ENCODE measurements at regions not wholly inside any gene's neighbourhood (a gene's known extent, or its start where the extent isn't known, plus 50 kb on each side); places are given as distances from the start of the nearest gene placed in this dataset.

DNA sequence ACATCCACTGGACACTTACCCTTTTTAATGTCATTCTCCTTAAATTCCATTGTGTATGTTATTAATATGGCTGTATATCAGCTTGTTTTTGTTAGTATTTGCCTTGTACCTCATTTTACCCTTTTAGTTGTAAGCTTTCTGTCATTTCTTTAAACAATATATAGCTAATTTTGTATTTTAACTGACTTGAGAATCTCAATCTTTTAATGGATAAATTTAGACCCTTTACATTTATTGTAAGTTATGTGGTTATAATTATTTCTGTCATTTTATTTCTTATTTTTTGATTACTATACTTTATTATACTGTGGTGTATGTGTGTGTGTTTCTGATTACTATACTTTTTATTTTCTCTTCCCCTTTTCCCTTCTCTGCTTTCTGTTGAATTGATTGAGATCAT lies 159.0 kb upstream of the LHX5 start:
- Histone ChIP-seq H3K4me1 (ENCODE audit: control insufficient read depth, low read depth, low read length) (no peaks in the 10 kb centered on the region), H3K9ac (ENCODE audit: low read length) (no peak overlapping the region), H3K27me3 (ENCODE audit: control insufficient read depth, insufficient read depth, low read length) (no peaks in the 10 kb centered on the region), H3K27ac (ENCODE audit: low read length) (no peak overlapping the region), H3K9me3 (ENCODE audit: control insufficient read depth, low read depth, low read length) (peaks cover 3% of the 10 kb centered on the region), H3K4me3 (ENCODE audit: low read length) (no peak overlapping the region), H3K36me3 (ENCODE audit: control insufficient read depth, low read depth, low read length) (no peaks in the 10 kb centered on the region)

DNA sequence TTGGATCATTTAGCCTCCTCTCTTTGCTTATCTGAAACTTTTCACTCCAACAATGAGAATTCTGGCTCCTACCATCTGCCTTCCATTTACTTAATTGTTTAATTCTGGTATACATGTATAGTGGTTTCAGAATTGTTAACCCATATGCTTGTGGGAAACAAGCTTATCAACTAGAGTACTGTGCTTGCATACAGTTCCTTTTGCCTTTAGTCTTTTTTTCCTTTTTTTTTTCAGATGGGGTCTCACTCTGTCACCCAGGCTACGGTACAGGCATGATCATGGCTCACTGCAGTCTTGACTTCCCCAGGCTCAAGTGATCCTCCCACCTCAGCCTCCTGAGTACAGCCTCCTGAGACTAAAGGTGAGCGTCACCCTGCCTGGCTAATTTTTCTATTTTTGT lies 153.8 kb upstream of the LHX5 start:
- H3K36me3 ChIP-seq (ENCODE audit: control insufficient read depth, low read depth, low read length): no peaks in the 10 kb centered on the region
- H3K4me3 ChIP-seq (ENCODE audit: low read length): no peak overlapping the region
- peaks cover 4% of the 10 kb centered on the region for H3K9me3 ChIP-seq (ENCODE audit: control insufficient read depth, low read depth, low read length)
- H3K27me3 ChIP-seq (ENCODE audit: control insufficient read depth, insufficient read depth, low read length): no peaks in the 10 kb centered on the region
- H3K9ac ChIP-seq (ENCODE audit: low read length): no peak overlapping the region
- no peak overlapping the region for H3K27ac ChIP-seq (ENCODE audit: low read length)
- no peaks in the 10 kb centered on the region for H3K4me1 ChIP-seq (ENCODE audit: control insufficient read depth, low read depth, low read length)

DNA sequence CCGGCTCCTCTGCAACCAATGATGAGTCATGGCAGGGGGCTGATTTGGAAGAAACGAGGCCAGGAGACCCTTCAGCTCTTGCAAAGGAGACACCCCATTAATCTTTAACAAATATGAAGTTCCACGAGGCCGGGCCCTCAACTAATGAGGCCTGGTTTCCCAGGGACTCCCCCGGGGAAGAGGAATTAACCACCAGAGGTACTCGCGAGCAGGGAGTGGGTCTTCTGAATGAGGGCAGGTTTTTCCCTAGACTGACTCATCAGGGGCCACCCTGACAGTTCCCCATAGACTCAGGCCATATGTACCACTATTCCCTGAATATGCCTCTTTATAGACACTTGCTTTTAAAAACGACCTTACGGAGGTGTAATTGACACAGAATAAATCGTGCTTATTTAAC lies 150.7 kb upstream of the LHX5 start:
- Histone ChIP-seq H3K27ac (ENCODE audit: low read length) (no peak overlapping the region), H3K9ac (ENCODE audit: low read length) (no peak overlapping the region), H3K4me1 (ENCODE audit: control insufficient read depth, low read depth, low read length) (no peaks in the 10 kb centered on the region), H3K27me3 (ENCODE audit: control insufficient read depth, insufficient read depth, low read length) (no peaks in the 10 kb centered on the region), H3K36me3 (ENCODE audit: control insufficient read depth, low read depth, low read length) (no peaks in the 10 kb centered on the region), H3K9me3 (ENCODE audit: control insufficient read depth, low read depth, low read length) (peaks cover 4% of the 10 kb centered on the region), H3K4me3 (ENCODE audit: low read length) (no peak overlapping the region)

DNA sequence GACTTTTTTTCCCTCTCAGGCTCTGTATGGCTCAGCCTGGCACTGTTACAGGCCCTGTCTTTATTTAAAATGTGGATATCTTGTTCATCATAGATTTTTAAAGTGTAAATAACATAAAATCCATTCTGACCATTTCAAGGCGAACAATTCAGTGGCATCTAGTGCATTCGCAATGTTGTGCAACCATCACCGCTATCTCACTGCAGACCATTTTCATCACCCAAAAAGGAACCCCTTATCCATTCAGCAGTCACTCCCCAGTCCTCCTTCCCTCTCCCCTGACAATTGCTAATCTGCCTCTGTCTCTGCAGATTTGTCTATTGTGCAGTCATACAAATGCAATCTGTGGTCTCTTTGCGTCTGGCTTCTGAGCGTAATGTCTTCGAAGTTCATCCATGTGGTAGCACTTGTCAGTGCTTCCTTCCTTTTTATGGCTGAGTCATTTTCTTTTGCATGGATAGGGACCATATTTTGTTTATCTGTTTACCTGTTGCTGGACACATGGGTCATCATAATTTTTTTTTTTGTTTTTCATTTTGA lies 148.8 kb upstream of the LHX5 start:
- H3K9ac ChIP-seq (ENCODE audit: low read length): no peak overlapping the region
- H3K4me3 ChIP-seq (ENCODE audit: low read length): no peak overlapping the region
- H3K9me3 ChIP-seq (ENCODE audit: control insufficient read depth, low read depth, low read length): no peaks in the 10 kb centered on the region
- no peaks in the 10 kb centered on the region for H3K4me1 ChIP-seq (ENCODE audit: control insufficient read depth, low read depth, low read length)
- H3K27me3 ChIP-seq (ENCODE audit: control insufficient read depth, insufficient read depth, low read length): no peaks in the 10 kb centered on the region
- H3K36me3 ChIP-seq (ENCODE audit: control insufficient read depth, low read depth, low read length): no peaks in the 10 kb centered on the region
- no peak overlapping the region for H3K27ac ChIP-seq (ENCODE audit: low read length)

DNA sequence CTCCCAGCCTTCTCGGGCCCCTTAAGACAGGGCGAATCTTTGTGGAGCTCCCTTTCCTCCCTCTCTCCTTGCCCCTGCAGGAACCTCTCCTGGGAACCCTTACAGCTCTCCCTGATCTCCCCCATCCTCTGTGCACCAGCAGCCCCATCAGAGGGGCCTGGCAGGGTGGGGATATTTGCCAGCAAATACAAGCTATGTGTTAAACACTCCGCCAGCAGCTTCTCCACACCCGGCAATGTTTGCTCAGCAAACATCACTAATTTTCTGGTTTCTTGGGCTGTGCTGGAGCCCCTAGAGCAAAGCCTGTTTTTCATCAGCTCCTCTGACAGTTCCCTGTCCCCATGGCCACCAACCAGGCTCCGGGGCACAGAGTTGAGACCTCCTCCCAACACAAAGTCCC lies 147.5 kb upstream of the LHX5 start:
- no peak overlapping the region for H3K27ac ChIP-seq (ENCODE audit: low read length)

DNA sequence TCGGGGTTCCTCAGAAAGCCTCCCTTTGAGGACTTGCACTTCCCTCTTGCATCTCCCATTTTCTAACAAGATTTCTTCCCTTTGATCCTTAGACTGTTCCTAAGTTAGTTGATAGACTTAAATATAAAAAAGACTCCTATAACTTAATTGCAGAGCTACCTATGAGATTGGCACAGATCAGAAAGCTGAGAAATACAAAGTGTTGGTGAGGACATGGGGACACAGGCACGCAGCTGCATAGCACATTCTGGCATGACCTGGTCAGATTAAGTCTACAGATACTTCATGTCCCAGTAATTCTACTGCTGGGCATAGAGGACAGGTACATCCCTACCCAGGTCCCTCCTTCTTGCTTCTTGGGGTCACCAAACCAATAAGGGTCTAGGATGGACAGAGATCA lies 141.7 kb upstream of the LHX5 start:
- H3K4me3 ChIP-seq (ENCODE audit: low read length): no peak overlapping the region
- no peaks in the 10 kb centered on the region for H3K9me3 ChIP-seq (ENCODE audit: control insufficient read depth, low read depth, low read length)
- H3K27me3 ChIP-seq (ENCODE audit: control insufficient read depth, insufficient read depth, low read length): peaks cover 27% of the 10 kb centered on the region
- no peak overlapping the region for H3K27ac ChIP-seq (ENCODE audit: low read length)
- no peaks in the 10 kb centered on the region for H3K36me3 ChIP-seq (ENCODE audit: control insufficient read depth, low read depth, low read length)
- H3K4me1 ChIP-seq (ENCODE audit: control insufficient read depth, low read depth, low read length): peaks cover 29% of the 10 kb centered on the region
- no peak overlapping the region for H3K9ac ChIP-seq (ENCODE audit: low read length)

More for the DNA sequence above, 147.5 kb upstream of the LHX5 start:
- Histone ChIP-seq H3K4me1 (ENCODE audit: control insufficient read depth, low read depth, low read length) (no peaks in the 10 kb centered on the region), H3K9ac (ENCODE audit: low read length) (no peak overlapping the region), H3K27me3 (ENCODE audit: control insufficient read depth, insufficient read depth, low read length) (no peaks in the 10 kb centered on the region), H3K36me3 (ENCODE audit: control insufficient read depth, low read depth, low read length) (no peaks in the 10 kb centered on the region), H3K4me3 (ENCODE audit: low read length) (no peak overlapping the region), H3K9me3 (ENCODE audit: control insufficient read depth, low read depth, low read length) (no peaks in the 10 kb centered on the region)

DNA sequence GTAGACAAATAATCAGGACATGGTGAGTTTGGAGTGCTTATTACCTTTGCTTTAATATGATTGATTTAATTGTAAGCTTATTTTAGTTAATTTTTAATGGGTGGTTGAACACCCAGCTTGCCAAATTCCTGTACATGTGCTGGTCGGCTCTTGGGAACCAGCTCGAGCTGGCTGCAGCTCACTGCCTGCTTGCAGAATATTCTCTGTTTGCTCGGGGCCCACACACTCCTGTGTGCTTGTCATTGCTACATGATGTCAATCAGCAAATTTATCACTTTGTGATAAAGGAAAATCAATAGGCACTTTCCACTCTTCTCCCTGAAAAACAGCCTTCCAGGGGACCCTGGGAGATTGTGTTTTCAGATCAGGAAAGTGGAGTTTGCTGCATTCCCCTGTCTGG lies 141.1 kb upstream of the LHX5 start:
- no peak overlapping the region for H3K27ac ChIP-seq (ENCODE audit: low read length)
- H3K4me3 ChIP-seq (ENCODE audit: low read length): no peak overlapping the region
- no peaks in the 10 kb centered on the region for H3K9me3 ChIP-seq (ENCODE audit: control insufficient read depth, low read depth, low read length)
- no peaks in the 10 kb centered on the region for H3K36me3 ChIP-seq (ENCODE audit: control insufficient read depth, low read depth, low read length)
- H3K27me3 ChIP-seq (ENCODE audit: control insufficient read depth, insufficient read depth, low read length): peaks cover 27% of the 10 kb centered on the region
- no peak overlapping the region for H3K9ac ChIP-seq (ENCODE audit: low read length)
- H3K4me1 ChIP-seq (ENCODE audit: control insufficient read depth, low read depth, low read length): peaks cover 29% of the 10 kb centered on the region

DNA sequence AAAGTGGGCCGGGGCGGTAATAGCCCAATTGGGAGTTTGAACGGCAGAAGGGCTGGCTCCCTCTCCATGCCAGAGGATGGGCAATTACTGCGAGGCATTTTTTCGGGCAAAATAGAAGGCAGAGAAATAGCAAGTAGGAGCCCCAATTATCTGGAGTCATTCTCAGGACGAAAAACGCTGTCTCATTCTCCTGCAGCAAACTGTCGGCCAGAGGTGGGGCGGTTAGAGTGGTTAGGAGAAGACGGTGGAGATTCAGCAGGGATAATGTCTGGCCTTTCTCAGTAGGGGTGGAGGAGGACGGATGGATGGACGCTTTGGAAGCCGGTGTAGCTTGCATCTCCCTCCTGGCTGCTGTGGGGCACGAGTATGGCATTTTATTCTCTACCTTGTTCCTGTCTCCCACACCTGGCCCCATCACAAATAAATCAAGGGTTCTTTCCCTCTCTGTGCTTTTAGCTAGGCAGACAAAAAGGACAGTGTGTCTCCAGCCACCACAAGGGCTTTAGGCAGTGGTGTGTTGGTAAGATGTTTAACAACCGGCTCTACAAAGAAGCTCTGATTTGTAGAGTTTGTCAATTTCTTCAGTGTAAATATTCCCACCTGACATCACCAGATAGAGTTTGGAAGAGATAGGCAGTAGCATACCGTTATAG lies 140.5 kb upstream of the LHX5 start:
- Histone ChIP-seq H3K27me3 (ENCODE audit: control insufficient read depth, insufficient read depth, low read length) (peaks cover 27% of the 10 kb centered on the region), H3K9ac (ENCODE audit: low read length) (no peak overlapping the region), H3K4me3 (ENCODE audit: low read length) (no peak overlapping the region), H3K9me3 (ENCODE audit: control insufficient read depth, low read depth, low read length) (no peaks in the 10 kb centered on the region), H3K4me1 (ENCODE audit: control insufficient read depth, low read depth, low read length) (peaks cover 29% of the 10 kb centered on the region), H3K27ac (ENCODE audit: low read length) (no peak overlapping the region), H3K36me3 (ENCODE audit: control insufficient read depth, low read depth, low read length) (no peaks in the 10 kb centered on the region)

DNA sequence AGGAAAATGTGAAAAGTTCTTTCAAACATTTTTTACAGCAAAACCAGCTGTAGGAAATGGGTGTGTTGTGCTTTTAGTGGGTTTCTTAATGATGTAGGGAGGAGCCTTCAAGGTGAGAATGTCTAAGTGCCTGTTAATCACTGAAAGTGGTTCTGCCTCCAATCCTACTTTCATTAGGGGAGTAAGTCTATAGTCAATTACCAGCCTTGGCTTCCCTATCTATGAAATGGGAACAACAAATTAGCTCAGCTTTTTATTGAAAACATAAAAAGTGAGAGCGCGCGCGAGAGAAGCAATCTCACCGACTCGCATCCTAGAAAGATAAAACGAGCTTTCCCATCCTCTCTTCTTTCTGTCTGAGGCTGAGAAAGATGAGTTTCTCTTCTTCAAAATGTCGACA lies 140.0 kb upstream of the LHX5 start:
- Histone ChIP-seq H3K9me3 (ENCODE audit: control insufficient read depth, low read depth, low read length) (no peaks in the 10 kb centered on the region), H3K27ac (ENCODE audit: low read length) (no peak overlapping the region), H3K36me3 (ENCODE audit: control insufficient read depth, low read depth, low read length) (no peaks in the 10 kb centered on the region), H3K4me3 (ENCODE audit: low read length) (peak overlapping the region; percentile 52), H3K9ac (ENCODE audit: low read length) (peak overlapping the region; percentile 49), H3K4me1 (ENCODE audit: control insufficient read depth, low read depth, low read length) (peaks cover 29% of the 10 kb centered on the region), H3K27me3 (ENCODE audit: control insufficient read depth, insufficient read depth, low read length) (peaks cover 27% of the 10 kb centered on the region)

DNA sequence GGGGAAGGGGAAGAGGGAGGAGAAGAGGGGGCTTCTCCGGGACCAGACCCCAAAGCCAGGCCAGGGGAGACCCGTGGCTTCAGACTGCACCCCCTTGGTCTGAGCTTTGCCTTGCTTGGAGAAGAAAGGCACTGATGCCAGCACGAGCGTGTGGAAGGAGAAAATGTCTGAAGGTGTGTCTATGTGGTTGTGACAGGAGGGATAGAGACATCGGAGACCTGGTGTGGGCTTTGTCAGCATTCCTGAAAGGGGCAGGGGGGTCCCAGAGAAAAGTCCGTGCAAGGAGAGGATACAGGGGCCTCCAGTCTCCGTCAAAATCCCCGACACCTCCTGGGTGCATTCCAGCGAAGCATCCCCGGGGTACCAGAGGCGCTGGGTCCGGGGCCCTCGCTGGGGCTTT lies 139.0 kb upstream of the LHX5 start:
- H3K9me3 ChIP-seq (ENCODE audit: control insufficient read depth, low read depth, low read length): no peaks in the 10 kb centered on the region
- peak overlapping the region; percentile 49 for H3K9ac ChIP-seq (ENCODE audit: low read length)
- H3K4me3 ChIP-seq (ENCODE audit: low read length): peak overlapping the region; percentile 52
- peak overlapping the region; percentile 14 for H3K27ac ChIP-seq (ENCODE audit: low read length)
- peaks cover 27% of the 10 kb centered on the region for H3K27me3 ChIP-seq (ENCODE audit: control insufficient read depth, insufficient read depth, low read length)
- peaks cover 29% of the 10 kb centered on the region for H3K4me1 ChIP-seq (ENCODE audit: control insufficient read depth, low read depth, low read length)
- no peaks in the 10 kb centered on the region for H3K36me3 ChIP-seq (ENCODE audit: control insufficient read depth, low read depth, low read length)

DNA sequence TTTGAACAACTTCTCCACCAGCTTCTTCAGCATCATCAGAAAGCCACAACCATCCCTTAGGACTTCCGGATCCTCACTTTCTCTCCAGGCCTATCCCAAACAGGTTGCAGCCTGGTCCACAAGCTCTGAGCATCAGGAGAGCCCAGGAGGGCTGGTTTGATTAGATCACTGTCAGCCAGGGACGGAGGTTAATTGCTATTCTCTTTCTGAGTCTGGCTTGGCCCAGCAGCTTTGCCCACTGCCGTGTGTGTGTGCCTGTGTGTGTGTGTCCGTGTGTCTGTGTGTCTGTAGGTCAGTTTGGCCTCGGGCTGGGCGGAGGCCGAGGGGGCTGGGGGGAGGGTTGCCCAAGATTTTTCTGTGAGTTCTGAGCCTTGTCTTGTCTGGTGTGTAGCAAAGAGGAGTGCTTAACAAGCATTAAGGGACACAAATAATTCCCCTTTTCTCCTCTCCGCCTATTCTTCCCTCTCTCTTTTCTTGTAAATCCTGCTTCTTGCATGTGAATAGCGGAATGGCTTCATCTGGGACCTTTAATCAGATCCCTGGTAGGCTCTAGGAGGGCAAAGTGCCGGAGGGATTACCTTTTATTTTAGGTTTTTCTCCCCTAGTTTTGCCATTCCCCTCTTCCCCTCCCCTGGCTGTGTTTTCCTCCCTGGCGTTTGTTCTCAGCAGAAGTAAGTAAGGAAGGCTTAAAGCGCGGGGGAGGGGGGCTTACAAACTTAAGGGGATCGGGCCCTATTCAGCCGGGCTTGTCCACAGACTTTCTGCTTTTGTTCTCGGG lies 138.2 kb upstream of the LHX5 start:
- Histone ChIP-seq H3K9ac (ENCODE audit: low read length) (peak overlapping the region; percentile 49), H3K27ac (ENCODE audit: low read length) (no peak overlapping the region), H3K36me3 (ENCODE audit: control insufficient read depth, low read depth, low read length) (no peaks in the 10 kb centered on the region), H3K9me3 (ENCODE audit: control insufficient read depth, low read depth, low read length) (no peaks in the 10 kb centered on the region), H3K27me3 (ENCODE audit: control insufficient read depth, insufficient read depth, low read length) (peaks cover 27% of the 10 kb centered on the region), H3K4me3 (ENCODE audit: low read length) (peak overlapping the region; percentile 52), H3K4me1 (ENCODE audit: control insufficient read depth, low read depth, low read length) (peaks cover 29% of the 10 kb centered on the region)

DNA sequence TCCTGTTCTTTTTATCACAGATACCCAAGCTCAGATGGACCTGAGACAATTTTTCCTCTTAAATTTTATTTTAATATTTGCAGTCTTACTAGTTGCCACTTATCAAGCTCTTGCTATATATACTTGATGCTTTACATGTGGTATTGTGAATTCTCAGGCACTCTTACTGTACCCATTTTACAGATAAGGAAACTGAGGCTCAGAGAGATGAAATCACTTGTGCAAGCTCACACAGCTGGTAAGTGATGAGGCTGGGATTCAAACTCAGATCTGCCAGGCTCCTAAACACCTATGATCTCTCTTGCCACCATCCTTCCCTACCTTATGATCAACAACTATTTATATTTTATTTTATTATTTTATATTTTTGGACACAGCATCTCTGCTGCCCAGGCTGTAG lies 133.0 kb upstream of the LHX5 start:
- Histone ChIP-seq H3K4me1 (ENCODE audit: control insufficient read depth, low read depth, low read length) (peaks cover 8% of the 10 kb centered on the region), H3K27me3 (ENCODE audit: control insufficient read depth, insufficient read depth, low read length) (no peaks in the 10 kb centered on the region), H3K9ac (ENCODE audit: low read length) (no peak overlapping the region), H3K4me3 (ENCODE audit: low read length) (no peak overlapping the region), H3K27ac (ENCODE audit: low read length) (no peak overlapping the region), H3K9me3 (ENCODE audit: control insufficient read depth, low read depth, low read length) (no peaks in the 10 kb centered on the region), H3K36me3 (ENCODE audit: control insufficient read depth, low read depth, low read length) (no peaks in the 10 kb centered on the region)

Data from iPS-18a (cell line).